ENCODE measurements at regions not wholly inside any gene's neighbourhood (a gene's known extent, or its start where the extent isn't known, plus 50 kb on each side); places are given as distances from the start of the nearest gene placed in this dataset.

DNA sequence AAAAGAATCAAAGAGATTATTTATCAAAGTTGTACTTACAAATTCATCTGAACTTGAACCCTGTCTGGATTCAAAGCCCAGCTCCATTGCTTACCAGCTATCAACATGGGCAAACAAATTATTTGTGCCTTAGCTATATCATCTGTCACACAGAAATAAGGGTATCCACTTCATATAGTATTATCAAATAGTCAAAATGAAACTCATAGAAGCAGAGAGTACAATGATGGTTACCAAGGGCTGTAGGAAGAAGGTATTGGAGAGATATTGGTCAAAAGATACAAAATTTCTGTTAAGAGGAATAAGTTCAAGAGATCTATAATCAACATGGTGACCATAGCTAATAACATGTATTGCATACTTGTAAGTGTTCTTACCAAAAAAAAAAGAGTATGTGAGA lies 87.8 kb upstream of the CCDC28A start:
- TF ChIP-seq POLR2AphosphoS5 (IDR thresholded peaks at IDR 0.05; ENCODE audit: low read depth, low read length): no peak
- TF ChIP-seq, protein P1, sequence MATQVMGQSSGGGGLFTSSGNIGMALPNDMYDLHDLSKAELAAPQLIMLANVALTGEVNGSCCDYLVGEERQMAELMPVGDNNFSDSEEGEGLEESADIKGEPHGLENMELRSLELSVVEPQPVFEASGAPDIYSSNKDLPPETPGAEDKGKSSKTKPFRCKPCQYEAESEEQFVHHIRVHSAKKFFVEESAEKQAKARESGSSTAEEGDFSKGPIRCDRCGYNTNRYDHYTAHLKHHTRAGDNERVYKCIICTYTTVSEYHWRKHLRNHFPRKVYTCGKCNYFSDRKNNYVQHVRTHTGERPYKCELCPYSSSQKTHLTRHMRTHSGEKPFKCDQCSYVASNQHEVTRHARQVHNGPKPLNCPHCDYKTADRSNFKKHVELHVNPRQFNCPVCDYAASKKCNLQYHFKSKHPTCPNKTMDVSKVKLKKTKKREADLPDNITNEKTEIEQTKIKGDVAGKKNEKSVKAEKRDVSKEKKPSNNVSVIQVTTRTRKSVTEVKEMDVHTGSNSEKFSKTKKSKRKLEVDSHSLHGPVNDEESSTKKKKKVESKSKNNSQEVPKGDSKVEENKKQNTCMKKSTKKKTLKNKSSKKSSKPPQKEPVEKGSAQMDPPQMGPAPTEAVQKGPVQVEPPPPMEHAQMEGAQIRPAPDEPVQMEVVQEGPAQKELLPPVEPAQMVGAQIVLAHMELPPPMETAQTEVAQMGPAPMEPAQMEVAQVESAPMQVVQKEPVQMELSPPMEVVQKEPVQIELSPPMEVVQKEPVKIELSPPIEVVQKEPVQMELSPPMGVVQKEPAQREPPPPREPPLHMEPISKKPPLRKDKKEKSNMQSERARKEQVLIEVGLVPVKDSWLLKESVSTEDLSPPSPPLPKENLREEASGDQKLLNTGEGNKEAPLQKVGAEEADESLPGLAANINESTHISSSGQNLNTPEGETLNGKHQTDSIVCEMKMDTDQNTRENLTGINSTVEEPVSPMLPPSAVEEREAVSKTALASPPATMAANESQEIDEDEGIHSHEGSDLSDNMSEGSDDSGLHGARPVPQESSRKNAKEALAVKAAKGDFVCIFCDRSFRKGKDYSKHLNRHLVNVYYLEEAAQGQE (IDR thresholded peaks at IDR 0.05; ENCODE audit: insufficient read depth in 1 of 2, low read depth in 2 of 2, low read length in 2 of 2): no peak
- no peak for TF ChIP-seq SIN3A (IDR thresholded peaks at IDR 0.05; ENCODE audit: borderline replicate concordance, insufficient read depth, low read length)
- no peak for TF ChIP-seq TAF1 (IDR thresholded peaks at IDR 0.05; ENCODE audit: borderline replicate concordance, insufficient read depth, low read length)
- no peak for TF ChIP-seq FOXP2 (optimal IDR thresholded peaks at IDR 0.05; ENCODE audit: borderline replicate concordance, extremely low read depth, extremely low read length, insufficient read depth)

All from PFSK-1 (cell line).